CD14-positive monocyte (primary cell): ENCODE measurements at regions not wholly inside any gene's neighbourhood (a gene's known extent, or its start where the extent isn't known, plus 50 kb on each side); places are given as distances from the start of the nearest gene placed in this dataset.

ENCODE experiments used
- DNase-seq, 3 donors: peaks; one replicate each; pipeline ENCODE4 v3.0.0-alpha.2; 2011 to 2022
- H2AFZ ChIP-seq: 2 replicates; pipeline ENCODE4 v1.6.0; 2012; ENCODE audit warnings: mild to moderate bottlenecking, low read depth, low read length, inconsistent platforms; ENCODE audit not compliant: insufficient read depth, poor library complexity, severe bottlenecking
- H3K27ac ChIP-seq, 2 donors: 1 replicate in 1 of 2; 2 replicates in 1 of 2; pipeline ENCODE4 v1.5.1; 2012 to 2013; ENCODE audit warnings: low read length in 2 of 2, control low read depth in 1 of 2, inconsistent platforms in 1 of 2, low read depth in 1 of 2, mild to moderate bottlenecking in 1 of 2
- H3K27me3 ChIP-seq, 2 donors: one replicate each; pipeline versions ENCODE4 v1.6.0 to v1.6.1; 2011 to 2013; ENCODE audit warnings: low read length in 2 of 2; ENCODE audit not compliant: control insufficient read depth in 2 of 2, insufficient read depth in 2 of 2
- H3K36me3 ChIP-seq, 2 donors: replicated peaks in 1 of 2; 1 replicate in 1 of 2; 2 replicates in 1 of 2; pipeline versions ENCODE4 v1.5.1 to v1.6.1; 2012 to 2013; ENCODE audit warnings: low read length in 2 of 2, control low read depth in 1 of 2, inconsistent platforms in 1 of 2, mild to moderate bottlenecking in 1 of 2; ENCODE audit not compliant: insufficient read depth in 2 of 2, control insufficient read depth in 1 of 2
- H3K4me1 ChIP-seq, 2 donors: 1 replicate in 1 of 2; 2 replicates in 1 of 2; pipeline versions ENCODE4 v1.5.1 to v1.6.1; 2012 to 2013; ENCODE audit warnings: low read length in 2 of 2, control low read depth in 1 of 2, inconsistent platforms in 1 of 2, mild to moderate bottlenecking in 1 of 2, moderate library complexity in 1 of 2; ENCODE audit not compliant: insufficient read depth in 2 of 2, control insufficient read depth in 1 of 2
- H3K4me2 ChIP-seq: replicated peaks from 2 replicates; pipeline ENCODE3; 2012; ENCODE audit warnings: low read length, moderate library complexity, mild to moderate bottlenecking; ENCODE audit not compliant: poor library complexity, severe bottlenecking; ENCODE audit errors: extremely low read depth
- H3K4me3 ChIP-seq, 3 experiments: fragments of 200-600 bp in 1 of 3; sonication (generic) in 1 of 3; replicated peaks in 1 of 3; 1 replicate in 2 of 3; 2 replicates in 1 of 3; pipeline ENCODE4 v1.5.1; 2011 to 2013; ENCODE audit warnings: low read length in 3 of 3, mild to moderate bottlenecking in 3 of 3, control low read depth in 2 of 3, low read depth in 2 of 3, inconsistent platforms in 1 of 3, moderate library complexity in 1 of 3
- H3K79me2 ChIP-seq: 2 replicates; pipeline ENCODE4 v1.6.0; 2012; ENCODE audit warnings: mild to moderate bottlenecking, control low read depth, inconsistent platforms, low read length, moderate library complexity; ENCODE audit not compliant: insufficient read depth
- H3K9ac ChIP-seq: 2 replicates; pipeline ENCODE4 v1.6.0; 2017; ENCODE audit warnings: low read length, mild to moderate bottlenecking; ENCODE audit not compliant: insufficient read depth, poor library complexity, severe bottlenecking
- H3K9me3 ChIP-seq, 2 donors: replicated peaks in 1 of 2; 1 replicate in 1 of 2; 2 replicates in 1 of 2; pipeline versions ENCODE4 v1.5.1 to v1.6.1; 2012 to 2013; ENCODE audit warnings: low read length in 2 of 2, control low read depth in 1 of 2; ENCODE audit not compliant: control insufficient read depth in 1 of 2, insufficient read depth in 1 of 2
- H4K20me1 ChIP-seq: 2 replicates; pipeline ENCODE4 v1.6.0; 2012; ENCODE audit warnings: mild to moderate bottlenecking, low read length, control low read depth, moderate library complexity; ENCODE audit not compliant: insufficient read depth
- H3K27ac Mint-ChIP-seq, 7 donors: one replicate each; pipeline ENCODE4 v1.8.0; 2020; ENCODE audit warnings: mild to moderate bottlenecking in 7 of 7, mixed read lengths in 7 of 7, moderate library complexity in 6 of 7, inconsistent platforms in 2 of 7
- H3K27me3 Mint-ChIP-seq, 3 donors: one replicate each; pipeline ENCODE4 v1.8.0; 2021 to 2022; ENCODE audit warnings: low read depth in 3 of 3, mild to moderate bottlenecking in 3 of 3, mixed read lengths in 3 of 3, moderate library complexity in 3 of 3, inconsistent platforms in 1 of 3
- H3K36me3 Mint-ChIP-seq, 2 donors: one replicate each; pipeline ENCODE4 v1.8.0; 2020; ENCODE audit warnings: mixed read lengths in 2 of 2, inconsistent platforms in 1 of 2, mild to moderate bottlenecking in 1 of 2
- H3K4me1 Mint-ChIP-seq: one replicate; pipeline ENCODE4 v1.8.0; 2020; ENCODE audit warnings: mild to moderate bottlenecking, mixed read lengths
- H3K4me3 Mint-ChIP-seq, 2 donors: one replicate each; pipeline ENCODE4 v1.8.0; 2020; ENCODE audit warnings: mild to moderate bottlenecking in 2 of 2, mixed read lengths in 2 of 2, moderate library complexity in 1 of 2
- H3K9me3 Mint-ChIP-seq, 7 donors: one replicate each; pipeline ENCODE4 v1.8.0; 2020 to 2022; ENCODE audit warnings: mixed read lengths in 7 of 7, mild to moderate bottlenecking in 6 of 7, moderate library complexity in 6 of 7, inconsistent platforms in 2 of 7
- WGBS: methylation state at CpG from one replicate; pipeline ENCODE4 v1.1.5; 2013; ENCODE audit warnings: missing lambda C conversion rate; ENCODE audit not compliant: insufficient coverage; 5-methylcytosine and 5-hydroxymethylcytosine counted together
- intact Hi-C, 2 donors: fragments of 100-400 bp; cut with micrococcal nuclease; formaldehyde crosslinking; loops; one replicate each; pipeline versions ENCODE4 v1.15.0 to v1.15.1; 2023
- TF ChIP-seq, protein P1 (sequence below): fragments of 200-600 bp; IDR thresholded peaks from one replicate; pipeline ENCODE4 v1.8.0; 2022; ENCODE audit warnings: antibody characterized with exemption, mild to moderate bottlenecking

DNA sequence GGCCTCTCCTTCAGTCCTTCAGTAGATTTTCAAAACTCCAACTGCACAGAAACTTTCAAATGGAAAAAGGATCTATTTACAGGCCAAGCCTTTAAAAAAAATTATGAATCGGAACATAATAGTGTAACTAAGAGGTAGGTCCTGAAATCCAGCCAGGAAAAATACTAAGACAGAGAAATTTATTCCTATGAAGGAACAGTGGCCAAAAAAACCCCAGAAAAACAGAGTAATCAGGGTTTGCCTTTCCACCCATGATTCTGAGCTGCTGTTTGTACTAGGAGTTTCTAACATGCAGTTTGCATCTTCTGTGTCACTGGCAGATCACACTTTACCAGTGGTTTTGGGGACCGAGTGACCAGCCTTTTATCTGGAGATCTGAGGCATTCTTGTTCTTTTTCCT, 93.1 kb upstream of the TMED7 start:
- no peak overlapping the region for H3K4me3 ChIP-seq
- Mint-ChIP-seq H3K27me3 (peaks cover 0 to 2% (median 0%) of the 10 kb centered on the region in 3 donors), H3K27ac (no peak overlapping the region), H3K4me1 (no peaks in the 10 kb centered on the region), H3K9me3 (peaks cover 0 to 3% (median 0%) of the 10 kb centered on the region in 7 donors), H3K36me3 (no peaks in the 10 kb centered on the region), H3K4me3 (no peak overlapping the region)
- H3K9ac ChIP-seq = no peak overlapping the region
- no peaks in the 10 kb centered on the region for H3K9me3 ChIP-seq
- H3K27ac ChIP-seq = no peak overlapping the region
- DNase-seq = no peak
- intact Hi-C loops = no loop called here
- H3K4me1 ChIP-seq = no peaks in the 10 kb centered on the region
- H4K20me1 ChIP-seq = no peaks in the 10 kb centered on the region
- no peak overlapping the region for H2AFZ ChIP-seq
- no peaks in the 10 kb centered on the region for H3K36me3 ChIP-seq
- no peaks in the 10 kb centered on the region for H3K79me2 ChIP-seq
- no peak overlapping the region for H3K4me2 ChIP-seq
- WGBS = no CpG with 5 or more reads among the region's 2 CpGs
- no peaks in the 10 kb centered on the region for H3K27me3 ChIP-seq
- TF ChIP-seq, protein P1, sequence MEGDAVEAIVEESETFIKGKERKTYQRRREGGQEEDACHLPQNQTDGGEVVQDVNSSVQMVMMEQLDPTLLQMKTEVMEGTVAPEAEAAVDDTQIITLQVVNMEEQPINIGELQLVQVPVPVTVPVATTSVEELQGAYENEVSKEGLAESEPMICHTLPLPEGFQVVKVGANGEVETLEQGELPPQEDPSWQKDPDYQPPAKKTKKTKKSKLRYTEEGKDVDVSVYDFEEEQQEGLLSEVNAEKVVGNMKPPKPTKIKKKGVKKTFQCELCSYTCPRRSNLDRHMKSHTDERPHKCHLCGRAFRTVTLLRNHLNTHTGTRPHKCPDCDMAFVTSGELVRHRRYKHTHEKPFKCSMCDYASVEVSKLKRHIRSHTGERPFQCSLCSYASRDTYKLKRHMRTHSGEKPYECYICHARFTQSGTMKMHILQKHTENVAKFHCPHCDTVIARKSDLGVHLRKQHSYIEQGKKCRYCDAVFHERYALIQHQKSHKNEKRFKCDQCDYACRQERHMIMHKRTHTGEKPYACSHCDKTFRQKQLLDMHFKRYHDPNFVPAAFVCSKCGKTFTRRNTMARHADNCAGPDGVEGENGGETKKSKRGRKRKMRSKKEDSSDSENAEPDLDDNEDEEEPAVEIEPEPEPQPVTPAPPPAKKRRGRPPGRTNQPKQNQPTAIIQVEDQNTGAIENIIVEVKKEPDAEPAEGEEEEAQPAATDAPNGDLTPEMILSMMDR = no peak

DNA sequence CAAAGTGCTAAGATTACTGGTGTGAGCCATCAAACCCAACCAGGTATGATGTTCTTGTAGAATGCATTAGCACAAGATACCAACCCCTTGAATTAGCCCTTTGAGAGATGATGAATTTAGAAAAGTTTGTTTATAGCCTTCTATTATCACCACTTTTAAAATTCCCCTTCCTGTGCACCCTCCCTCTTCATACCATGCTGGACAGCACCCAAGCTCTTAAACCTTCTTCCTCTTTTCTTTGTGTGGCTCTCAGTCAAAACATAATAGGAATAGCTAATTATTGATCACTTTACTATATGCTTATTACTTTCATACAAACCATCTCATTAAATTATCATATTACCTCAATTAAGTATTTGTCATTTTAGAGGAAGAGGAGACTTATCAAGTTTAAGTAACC, 87.6 kb upstream of the TMED7 start:
- Mint-ChIP-seq H3K27ac (no peak overlapping the region), H3K36me3 (no peaks in the 10 kb centered on the region)
- no peak for DNase-seq

More for the DNA sequence above, 87.6 kb upstream of the TMED7 start:
- Histone ChIP-seq H3K4me3 (no peak overlapping the region), H2AFZ (no peak overlapping the region), H3K79me2 (no peaks in the 10 kb centered on the region), H4K20me1 (no peaks in the 10 kb centered on the region), H3K9me3 (peaks cover 0 to 2% of the 10 kb centered on the region in 2 donors), H3K4me1 (no peaks in the 10 kb centered on the region), H3K27me3 (no peaks in the 10 kb centered on the region), H3K9ac (no peak overlapping the region), H3K27ac (no peak overlapping the region), H3K4me2 (no peak overlapping the region), H3K36me3 (no peaks in the 10 kb centered on the region)
- intact Hi-C loops = no loop called here
- Mint-ChIP-seq H3K27me3 (peaks cover 0 to 4% (median 3%) of the 10 kb centered on the region in 3 donors), H3K4me1 (no peaks in the 10 kb centered on the region), H3K9me3 (peaks cover 2 to 11% (median 5%) of the 10 kb centered on the region in 7 donors), H3K4me3 (no peak overlapping the region)
- TF ChIP-seq, protein P1 = no peak
